ENCODE measurements at regions not wholly inside any gene's neighbourhood (a gene's known extent, or its start where the extent isn't known, plus 50 kb on each side); places are given as distances from the start of the nearest gene placed in this dataset.
"Not testable (repeated sequence)": the region's sequence is repeated elsewhere in the genome, so short reads cannot be mapped to it uniquely, and the experiment has no call there.

DNA sequence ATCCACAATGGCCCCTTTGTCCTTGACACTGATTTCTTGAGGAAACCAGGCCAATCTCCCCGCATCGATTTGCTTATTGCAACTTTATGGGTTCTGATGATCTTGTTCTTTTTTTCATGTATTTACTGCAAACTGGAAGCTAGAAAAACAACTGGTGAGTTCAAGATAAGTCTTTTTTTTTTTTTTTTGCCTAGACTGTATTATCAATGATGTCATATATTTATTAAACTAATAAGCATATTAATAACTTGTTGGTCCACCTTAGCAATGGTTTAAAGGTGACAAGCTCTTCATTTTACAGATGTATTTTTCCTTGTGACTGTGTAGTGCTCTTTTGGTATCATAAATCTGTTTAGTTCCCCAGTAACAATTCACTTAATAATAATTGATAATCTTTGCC is 79.0 kb upstream of the NOX3 start:
- in situ Hi-C loops (cut with MboI): no loop called here
- Histone ChIP-seq H3K4me1 (ENCODE audit: insufficient read depth) (peaks cover 4% of the 10 kb centered on the region; the same call in 1 of the 2 replicates), H3K4me3 (no peak overlapping the region), H3K27ac (no peak overlapping the region), H3K9me2 (ENCODE audit: insufficient read depth) (no peaks in the 10 kb centered on the region), H2AFZ (no peak overlapping the region), H3K79me2 (ENCODE audit: insufficient read depth) (no peaks in the 10 kb centered on the region), H3K9me3 (ENCODE audit: low read depth) (no peaks in the 10 kb centered on the region), H3K9ac (no peak overlapping the region), H3K27me3 (replicated peaks; ENCODE audit: insufficient read depth) (no peaks in the 10 kb centered on the region), H4K20me1 (ENCODE audit: insufficient read depth) (no peaks in the 10 kb centered on the region), H3K36me3 (ENCODE audit: low read depth) (no peaks in the 10 kb centered on the region), H3F3A (ENCODE audit: insufficient read depth) (0 out of 2 replicates have a peak, but pooled peaks cover 3% of the 10 kb centered on the region), H3K4me2 (ENCODE audit: unreplicated experiment) (no peak overlapping the region)
- no peak for DNase-seq
- 93 to 95% methylated on average over 2 of the region's 2 CpGs for WGBS, 2 experiments (ENCODE audit: low coverage in 1 of 2, low lambda C conversion rate in 2 of 2, missing lambda C conversion rate in 2 of 2)
- TF ChIP-seq EZH2 (IDR thresholded peaks at IDR 0.05; ENCODE audit: insufficient read depth, poor library complexity, severe bottlenecking) (no peak), EZH2phosphoT487 (IDR thresholded peaks at IDR 0.05; ENCODE audit: insufficient read depth, low read depth) (no peak)

DNA sequence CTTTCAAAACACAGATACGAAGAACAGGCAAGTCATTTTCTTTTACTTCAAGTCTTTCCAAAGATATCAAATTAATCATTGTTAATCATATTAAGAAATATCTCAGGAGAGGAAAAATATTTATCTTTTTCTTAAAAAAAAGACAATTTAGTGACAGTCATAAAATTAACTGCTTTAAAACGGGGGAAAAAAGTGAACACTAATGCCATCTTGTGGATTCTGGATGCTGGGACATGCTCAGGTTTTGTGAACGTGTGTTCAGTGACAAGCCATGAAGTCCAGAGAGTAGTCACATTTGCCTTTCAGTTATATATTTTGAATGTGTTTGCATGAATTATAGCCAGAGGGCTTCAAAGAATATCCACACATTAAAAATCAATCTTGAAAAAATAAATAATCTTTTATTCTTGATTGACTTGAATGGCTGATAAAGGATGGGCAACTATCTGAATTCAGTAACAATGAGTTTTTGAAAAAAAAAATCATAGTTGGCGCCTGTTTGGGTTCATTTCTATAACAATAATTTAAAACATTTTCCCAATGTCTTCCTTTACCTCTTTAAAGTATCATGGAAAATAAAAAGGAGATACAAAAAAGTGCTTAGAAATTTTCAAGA is 74.7 kb upstream of the NOX3 start:
- Histone ChIP-seq H3K4me2 (ENCODE audit: unreplicated experiment) (no peak overlapping the region), H3K9me2 (ENCODE audit: insufficient read depth) (no peaks in the 10 kb centered on the region), H3K27me3 (replicated peaks; ENCODE audit: insufficient read depth) (no peaks in the 10 kb centered on the region), H3K4me1 (ENCODE audit: insufficient read depth) (peaks cover 17% of the 10 kb centered on the region), H3K27ac (peak overlapping the region; percentile 87), H2AFZ (no peak overlapping the region), H4K20me1 (ENCODE audit: insufficient read depth) (no peaks in the 10 kb centered on the region), H3K4me3 (no peak overlapping the region), H3K9me3 (ENCODE audit: low read depth) (no peaks in the 10 kb centered on the region), H3K36me3 (ENCODE audit: low read depth) (no peaks in the 10 kb centered on the region), H3K9ac (peak overlapping the region; percentile 66; the same call in 1 of the 2 replicates), H3K79me2 (ENCODE audit: insufficient read depth) (no peaks in the 10 kb centered on the region), H3F3A (ENCODE audit: insufficient read depth) (peaks cover 14% of the 10 kb centered on the region)
- DNase-seq: peak; percentile 70
- TF ChIP-seq EZH2phosphoT487 (IDR thresholded peaks at IDR 0.05; ENCODE audit: insufficient read depth, low read depth) (no peak), EZH2 (IDR thresholded peaks at IDR 0.05; ENCODE audit: insufficient read depth, poor library complexity, severe bottlenecking) (no peak)
- in situ Hi-C loops (cut with MboI): no loop called here
- WGBS, 2 experiments (ENCODE audit: low coverage in 1 of 2, low lambda C conversion rate in 2 of 2, missing lambda C conversion rate in 2 of 2): 43 to 49% methylated on average over 4 of the region's 4 CpGs

DNA sequence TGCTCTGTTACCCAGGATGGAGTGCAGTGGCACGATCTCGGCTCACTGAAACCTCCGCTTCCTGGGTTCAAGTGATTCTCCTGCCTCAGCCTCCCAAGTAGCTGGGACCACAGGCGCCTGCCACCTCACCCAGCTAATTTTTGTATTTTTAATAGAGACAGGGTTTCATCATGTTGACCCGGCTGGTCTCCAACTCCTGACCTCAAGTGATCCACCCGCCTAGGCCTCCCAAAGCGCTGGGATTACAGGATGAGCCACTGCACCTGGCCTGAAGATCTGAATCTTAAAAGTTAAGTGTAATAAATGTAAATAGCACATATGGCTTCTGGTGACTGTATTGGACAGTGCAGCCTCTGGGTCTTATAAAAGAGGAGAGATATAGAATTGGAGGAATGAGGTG is 74.2 kb upstream of the NOX3 start:
- H3K79me2 ChIP-seq (ENCODE audit: insufficient read depth); H2AFZ ChIP-seq; H3K9me3 ChIP-seq (ENCODE audit: low read depth); H3K27me3 ChIP-seq (replicated peaks; ENCODE audit: insufficient read depth); H3K9me2 ChIP-seq (ENCODE audit: insufficient read depth); H3K4me2 ChIP-seq (ENCODE audit: unreplicated experiment); H3K36me3 ChIP-seq (ENCODE audit: low read depth); DNase-seq; H4K20me1 ChIP-seq (ENCODE audit: insufficient read depth); H3K4me3 ChIP-seq; in situ Hi-C loops (cut with MboI): not testable (repeated sequence)
- Histone ChIP-seq H3K9ac (peak overlapping the region; percentile 66), H3F3A (ENCODE audit: insufficient read depth) (peaks cover 14% of the 10 kb centered on the region), H3K27ac (peak overlapping the region; percentile 87), H3K4me1 (ENCODE audit: insufficient read depth) (peaks cover 17% of the 10 kb centered on the region)
- WGBS, 2 experiments (ENCODE audit: low coverage in 1 of 2, low lambda C conversion rate in 2 of 2, missing lambda C conversion rate in 2 of 2): 92 to 95% methylated on average over 7 of the region's 7 CpGs

DNA sequence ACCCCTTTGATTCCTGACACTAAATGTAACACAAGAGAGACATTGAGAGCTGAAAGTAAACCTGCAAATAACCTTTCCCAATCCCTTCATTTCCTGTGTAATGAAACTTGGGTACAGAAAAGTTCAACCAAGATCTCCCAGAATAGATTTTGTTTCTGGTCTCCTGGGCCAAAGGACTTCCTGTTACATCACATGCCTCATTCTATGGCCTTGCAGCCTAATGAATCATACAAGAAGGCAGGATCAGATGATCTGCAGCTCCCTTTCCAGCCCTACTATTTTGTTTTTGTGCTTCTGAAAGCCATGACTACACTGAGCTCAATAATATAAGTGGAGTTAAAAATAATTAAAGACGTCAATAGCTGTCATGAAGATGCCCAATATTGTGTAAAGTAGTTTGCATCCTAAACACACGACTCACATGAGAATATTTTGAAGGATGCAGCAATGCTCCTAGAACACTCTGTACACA is 73.4 kb upstream of the NOX3 start:
- H3K9me2 ChIP-seq (ENCODE audit: insufficient read depth): no peaks in the 10 kb centered on the region
- peak overlapping the region; percentile 87 for H3K27ac ChIP-seq
- peak overlapping the region; percentile 30 for H2AFZ ChIP-seq
- no peaks in the 10 kb centered on the region for H3K36me3 ChIP-seq (ENCODE audit: low read depth)
- H3K4me1 ChIP-seq (ENCODE audit: insufficient read depth): peaks cover 23% of the 10 kb centered on the region
- no peak overlapping the region for H3K4me3 ChIP-seq
- no peak for TF ChIP-seq EZH2 (IDR thresholded peaks at IDR 0.05; ENCODE audit: insufficient read depth, poor library complexity, severe bottlenecking)
- TF ChIP-seq EZH2phosphoT487 (IDR thresholded peaks at IDR 0.05; ENCODE audit: insufficient read depth, low read depth): no peak
- 4 to 8% methylated on average over 2 of the region's 2 CpGs for WGBS, 2 experiments (ENCODE audit: low coverage in 1 of 2, low lambda C conversion rate in 2 of 2, missing lambda C conversion rate in 2 of 2)
- peak; percentile 93 for DNase-seq
- H4K20me1 ChIP-seq (ENCODE audit: insufficient read depth): no peaks in the 10 kb centered on the region
- peaks cover 20% of the 10 kb centered on the region for H3F3A ChIP-seq (ENCODE audit: insufficient read depth)
- in situ Hi-C loops (cut with MboI): no loop called here
- no peaks in the 10 kb centered on the region for H3K9me3 ChIP-seq (ENCODE audit: low read depth)
- no peaks in the 10 kb centered on the region for H3K27me3 ChIP-seq (replicated peaks; ENCODE audit: insufficient read depth)
- H3K79me2 ChIP-seq (ENCODE audit: insufficient read depth): no peaks in the 10 kb centered on the region
- peak overlapping the region; percentile 66 for H3K9ac ChIP-seq
- H3K4me2 ChIP-seq (ENCODE audit: unreplicated experiment): peak overlapping the region; percentile 51

Data from GM23248 (cell line).